ENCODE measurements at regions not wholly inside any gene's neighbourhood (a gene's known extent, or its start where the extent isn't known, plus 50 kb on each side); places are given as distances from the start of the nearest gene placed in this dataset.
"Not testable (repeated sequence)": the region's sequence is repeated elsewhere in the genome, so short reads cannot be mapped to it uniquely, and the experiment has no call there.

DNA sequence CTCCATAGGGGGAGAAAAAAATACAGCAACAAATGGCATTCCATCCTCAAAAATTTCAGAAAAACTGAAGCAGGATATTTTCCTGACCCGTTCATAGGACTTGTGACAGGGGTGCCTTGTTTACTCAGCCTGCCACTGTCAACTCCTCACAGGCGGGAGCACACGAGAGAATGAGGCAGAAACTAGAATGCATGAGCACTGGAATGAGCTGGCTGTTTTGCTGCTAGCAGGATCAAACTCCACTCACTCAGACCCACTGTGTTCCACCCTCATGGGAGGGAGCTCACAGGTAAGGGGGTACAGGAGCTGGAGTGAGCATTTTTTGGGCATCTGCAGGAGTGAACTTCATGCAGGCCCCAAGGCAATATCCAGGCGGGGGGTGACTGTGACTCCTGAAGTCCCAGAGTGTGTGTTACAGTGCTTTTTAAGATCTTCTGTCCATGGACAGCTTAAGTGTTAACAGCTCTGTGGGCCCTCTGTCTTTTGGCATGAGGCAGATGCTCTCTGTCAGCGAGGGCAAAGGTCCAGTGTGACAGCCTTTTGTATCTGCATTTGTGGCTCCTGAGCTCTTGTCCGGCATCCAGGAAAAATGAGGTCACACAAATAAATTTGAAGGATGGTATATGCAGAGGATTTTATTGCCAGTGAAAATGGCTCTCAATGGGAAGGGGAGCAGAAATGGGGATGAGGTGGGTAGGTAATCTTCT is 905.7 kb upstream of the TENM4 start:
- no peak for DNase-seq (ENCODE audit: low spot score)

DNA sequence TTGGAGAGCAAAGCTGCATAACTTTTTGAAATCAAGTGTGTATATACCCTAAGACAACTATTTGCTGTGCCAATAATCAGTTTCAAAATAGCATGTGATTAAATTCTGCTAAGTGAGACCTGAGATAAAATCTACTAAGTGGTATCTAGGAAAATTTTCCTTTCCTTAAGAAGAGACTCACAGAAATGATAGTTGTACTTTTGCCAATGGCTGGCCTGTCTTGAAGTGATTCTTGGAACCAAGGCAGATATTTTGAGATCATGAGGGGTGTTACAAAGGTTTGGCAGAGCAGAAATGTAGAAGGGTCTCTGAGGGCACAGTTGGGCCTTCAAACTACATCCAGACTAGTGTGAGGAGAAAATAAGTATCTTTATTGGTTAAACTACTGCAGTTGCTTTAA is 902.6 kb upstream of the TENM4 start:
- no peak for DNase-seq (ENCODE audit: low spot score)

DNA sequence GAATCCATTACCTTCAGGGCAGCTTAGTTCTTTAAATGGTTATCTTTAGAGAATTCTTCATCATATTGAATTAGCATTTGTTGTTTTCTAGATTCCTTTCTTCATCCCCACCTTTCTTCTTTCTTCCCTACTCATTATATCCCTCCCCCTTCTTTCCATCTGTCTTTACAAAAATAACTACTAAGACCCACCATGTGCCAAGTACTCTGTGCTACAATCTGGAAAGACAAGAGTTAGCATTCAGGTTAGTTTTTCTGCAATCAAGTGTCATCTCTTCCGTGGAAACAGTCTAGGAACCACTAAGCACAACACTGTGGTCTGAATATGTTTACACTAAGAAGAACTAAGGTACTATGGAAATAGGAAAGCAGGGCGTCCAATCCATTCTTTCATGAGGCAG is 897.4 kb upstream of the TENM4 start:
- no peak for DNase-seq (ENCODE audit: low spot score)

DNA sequence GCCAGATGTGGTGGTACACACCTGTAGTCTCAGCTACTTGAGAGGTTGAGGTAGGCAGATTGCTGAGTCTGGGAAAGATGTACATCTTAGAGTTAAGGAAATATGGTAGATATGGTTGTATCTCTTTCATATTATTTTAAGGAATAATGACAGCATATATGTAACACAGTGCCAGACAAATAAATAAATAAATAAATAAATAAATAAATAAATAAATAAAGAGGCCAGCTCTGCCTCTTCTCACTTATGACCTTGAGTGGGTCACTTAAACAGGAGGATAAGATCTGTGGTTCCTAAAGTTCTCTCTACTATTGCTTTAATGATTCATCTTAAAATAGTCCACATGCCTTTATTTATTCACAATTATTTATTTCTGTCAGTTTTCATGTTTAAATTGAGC is 890.9 kb upstream of the TENM4 start:
- DNase-seq (ENCODE audit: low spot score): no peak

DNA sequence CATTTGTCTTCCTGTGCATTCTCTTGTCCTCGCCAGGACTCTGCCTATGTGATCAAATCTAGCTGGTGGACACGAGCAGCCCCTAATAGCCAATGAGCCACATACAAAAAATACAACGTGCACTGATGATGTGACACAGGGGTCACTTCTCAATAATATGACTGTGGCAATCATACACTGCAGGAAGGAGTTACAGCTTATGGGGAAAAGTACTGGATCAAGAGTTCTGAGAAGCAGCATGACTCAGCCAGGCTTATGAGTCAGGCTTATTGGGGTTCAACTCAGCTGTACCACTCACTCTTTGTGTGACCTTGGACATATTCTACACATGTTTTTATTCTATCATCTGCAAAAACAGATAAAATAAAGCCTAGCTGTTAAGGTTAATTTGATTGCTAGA is 889.4 kb upstream of the TENM4 start:
- no peak for DNase-seq (ENCODE audit: low spot score)

DNA sequence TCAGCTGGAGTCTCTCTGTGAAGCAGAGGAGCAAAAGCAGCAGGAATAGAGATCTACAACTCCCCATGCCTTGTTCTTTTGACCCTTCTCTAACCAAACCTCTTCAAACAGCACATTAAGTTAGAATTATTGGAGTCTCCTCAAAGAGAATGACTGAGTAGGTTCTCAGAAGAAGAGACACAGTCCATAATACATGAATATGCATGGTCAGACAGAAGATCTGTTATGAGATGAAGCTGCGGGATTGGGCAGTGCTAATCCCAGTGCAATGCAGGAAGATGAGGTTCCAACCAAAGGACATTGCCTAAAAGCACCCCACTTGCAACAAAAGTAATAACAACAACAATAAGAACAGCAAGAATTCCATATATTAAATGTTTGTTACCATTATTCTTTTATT is 887.9 kb upstream of the TENM4 start:
- DNase-seq (ENCODE audit: low spot score): no peak

DNA sequence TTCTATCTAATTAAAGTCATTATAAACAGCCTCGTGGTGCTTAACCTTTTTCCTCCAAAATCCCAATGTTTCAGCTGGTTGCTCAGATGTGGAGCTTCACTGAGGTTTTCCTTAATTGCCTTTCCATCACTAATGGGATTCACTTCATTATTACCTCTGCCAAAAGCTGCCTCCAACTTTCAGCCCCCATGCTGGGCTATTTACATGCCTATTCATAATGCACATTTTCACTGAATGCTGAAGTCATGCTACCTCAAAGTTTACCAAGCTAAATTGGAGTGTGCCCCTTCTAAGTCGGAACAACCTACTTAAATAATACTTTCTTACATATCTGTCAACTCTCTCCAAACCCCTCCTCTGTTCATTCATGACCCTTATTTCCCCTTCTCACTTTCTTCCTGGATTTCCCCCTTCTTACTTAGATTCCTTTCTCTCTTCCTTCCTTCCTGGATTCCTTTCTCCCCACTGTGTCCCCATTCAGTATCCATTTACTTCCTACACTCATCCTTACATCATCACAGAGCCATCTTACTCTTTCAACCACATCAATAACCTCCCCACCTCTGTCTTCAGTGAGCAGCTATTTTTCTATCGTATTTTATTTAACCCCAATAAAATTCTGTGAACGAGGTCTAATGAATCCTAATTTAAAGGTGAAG is 887.3 kb upstream of the TENM4 start:
- DNase-seq (ENCODE audit: low spot score): no peak

DNA sequence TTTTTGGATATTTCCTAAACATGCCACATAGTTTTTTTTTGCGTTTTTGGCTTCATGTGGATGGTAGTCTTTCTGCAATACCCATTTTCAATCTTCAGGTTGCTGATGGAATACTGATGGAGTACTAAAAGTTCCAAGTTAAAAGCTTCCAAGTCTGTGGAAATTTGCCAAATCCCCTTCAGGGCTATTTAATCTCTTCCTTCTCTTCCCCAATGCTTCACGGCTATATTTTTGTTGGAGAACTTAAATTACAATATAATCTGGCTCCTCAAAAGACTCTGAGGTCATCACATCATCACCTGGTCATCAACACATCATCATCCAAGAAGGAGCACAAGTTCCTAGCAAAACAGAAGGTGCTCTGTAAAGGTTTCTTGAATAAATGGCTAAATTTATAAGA is 881.0 kb upstream of the TENM4 start:
- DNase-seq (ENCODE audit: low spot score): no peak

DNA sequence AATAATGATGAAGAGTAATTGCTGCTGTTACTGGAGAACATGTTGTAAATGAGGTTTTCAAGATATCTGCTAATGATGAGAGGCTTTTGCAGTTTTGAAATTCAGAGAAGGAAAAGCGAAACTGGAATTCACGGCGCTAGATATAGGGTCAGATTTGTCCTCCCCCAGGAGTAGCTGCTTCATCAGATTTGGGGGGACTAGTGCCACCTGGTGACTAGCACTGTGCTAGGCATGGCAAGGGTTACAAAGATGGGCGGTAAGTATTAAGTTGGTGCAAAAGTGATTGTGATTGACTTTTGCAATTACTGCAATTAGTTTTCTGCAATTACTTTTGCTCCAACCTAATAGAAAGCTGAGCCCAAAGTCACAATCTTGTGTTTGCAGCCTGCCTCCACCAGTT is 879.9 kb upstream of the TENM4 start:
- no peak for DNase-seq (ENCODE audit: low spot score)

DNA sequence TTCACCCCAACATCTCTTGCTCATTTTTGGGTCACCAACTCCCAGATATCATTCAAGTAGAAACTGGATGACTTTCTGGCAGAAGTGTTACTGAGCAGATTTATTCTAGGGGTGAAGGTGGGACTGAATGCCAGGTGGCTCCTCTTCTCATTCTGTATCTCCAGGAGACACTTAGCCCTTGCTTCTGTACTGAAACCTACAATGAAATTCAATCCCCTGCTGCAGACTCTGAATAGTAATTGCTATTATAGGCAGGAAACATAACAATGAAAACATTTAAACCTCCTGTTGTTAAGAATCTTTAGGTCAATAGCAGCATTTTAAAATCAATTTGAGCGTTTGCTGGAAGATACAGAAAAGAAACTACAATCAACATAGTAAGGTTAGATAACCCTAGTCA is 879.4 kb upstream of the TENM4 start:
- DNase-seq (ENCODE audit: low spot score): no peak

DNA sequence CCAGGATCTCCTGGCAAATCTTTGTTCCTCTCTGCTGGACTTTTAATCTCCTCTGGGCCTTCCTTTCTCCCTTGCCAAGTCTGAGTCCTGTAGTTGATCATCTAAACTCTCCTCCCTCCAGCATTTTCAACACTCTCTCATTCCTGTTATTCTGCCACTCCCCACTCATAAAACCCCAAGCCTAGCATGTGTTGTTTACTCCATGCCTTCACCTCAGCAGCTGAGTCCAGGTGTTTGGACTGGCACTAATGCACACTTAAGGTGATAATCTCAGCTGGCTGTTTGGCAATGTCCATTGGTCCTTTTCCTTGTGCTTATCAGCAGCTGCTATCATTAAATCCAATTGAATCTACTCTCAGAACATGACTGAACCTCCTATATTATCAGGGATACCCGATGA is 876.8 kb upstream of the TENM4 start:
- DNase-seq (ENCODE audit: low spot score): no peak

DNA sequence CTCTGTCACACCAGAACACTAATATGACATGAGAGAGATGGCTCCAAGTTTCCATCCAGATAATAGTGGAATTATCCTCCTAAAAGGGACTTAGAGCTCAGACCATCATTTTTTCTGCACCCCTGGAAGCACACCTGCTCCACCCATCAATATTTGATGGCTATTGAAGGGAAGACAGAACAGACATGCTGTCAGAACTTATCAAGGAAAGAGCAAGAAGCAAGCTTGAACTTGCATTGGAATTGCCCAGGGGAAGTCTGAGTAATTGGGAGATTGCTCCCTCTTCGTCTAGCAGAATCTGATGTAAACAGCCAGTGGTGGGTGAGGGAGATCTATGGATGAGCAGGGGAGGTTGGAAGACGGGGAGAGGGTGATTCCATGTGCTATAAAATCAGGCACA is 874.4 kb upstream of the TENM4 start:
- no peak for DNase-seq (ENCODE audit: low spot score)

DNA sequence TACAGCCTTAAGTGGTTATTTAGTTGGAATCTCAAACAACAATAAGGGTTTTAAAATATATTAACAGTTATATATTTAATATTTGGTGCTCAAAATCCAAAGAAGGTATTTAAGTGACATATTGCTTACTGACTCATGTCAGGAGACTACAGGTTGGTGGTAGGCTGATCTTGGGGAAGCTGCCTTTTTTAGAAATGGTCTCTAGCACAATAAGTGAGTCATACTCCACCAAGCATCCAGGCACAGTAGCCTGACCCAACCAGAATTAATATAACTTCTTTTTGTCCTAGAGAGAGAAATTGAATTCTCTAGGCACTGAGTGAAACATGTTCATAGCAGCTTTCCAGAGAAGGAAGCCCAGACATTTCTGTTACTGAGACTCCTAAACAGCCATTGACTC is 868.5 kb upstream of the TENM4 start:
- DNase-seq (ENCODE audit: low spot score): no peak

DNA sequence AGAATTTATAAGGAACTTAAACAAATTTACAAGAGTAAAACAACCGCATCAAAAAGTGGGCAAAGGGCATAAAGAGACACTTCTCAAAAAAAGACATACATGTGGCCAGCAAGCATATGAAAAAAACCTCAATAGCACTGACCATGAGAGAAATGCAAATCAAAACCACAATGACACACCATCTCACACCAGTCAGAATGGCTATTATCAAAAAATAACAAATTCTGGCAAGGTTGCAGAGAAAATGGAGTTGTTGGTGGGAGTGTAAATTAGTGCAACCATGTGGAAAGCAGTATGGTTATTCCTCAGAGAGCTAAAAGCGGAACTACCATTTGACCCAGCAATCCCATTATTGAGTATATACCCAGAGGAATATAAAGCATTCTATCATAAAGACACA is 866.8 kb upstream of the TENM4 start:
- DNase-seq (ENCODE audit: low spot score): no peak

DNA sequence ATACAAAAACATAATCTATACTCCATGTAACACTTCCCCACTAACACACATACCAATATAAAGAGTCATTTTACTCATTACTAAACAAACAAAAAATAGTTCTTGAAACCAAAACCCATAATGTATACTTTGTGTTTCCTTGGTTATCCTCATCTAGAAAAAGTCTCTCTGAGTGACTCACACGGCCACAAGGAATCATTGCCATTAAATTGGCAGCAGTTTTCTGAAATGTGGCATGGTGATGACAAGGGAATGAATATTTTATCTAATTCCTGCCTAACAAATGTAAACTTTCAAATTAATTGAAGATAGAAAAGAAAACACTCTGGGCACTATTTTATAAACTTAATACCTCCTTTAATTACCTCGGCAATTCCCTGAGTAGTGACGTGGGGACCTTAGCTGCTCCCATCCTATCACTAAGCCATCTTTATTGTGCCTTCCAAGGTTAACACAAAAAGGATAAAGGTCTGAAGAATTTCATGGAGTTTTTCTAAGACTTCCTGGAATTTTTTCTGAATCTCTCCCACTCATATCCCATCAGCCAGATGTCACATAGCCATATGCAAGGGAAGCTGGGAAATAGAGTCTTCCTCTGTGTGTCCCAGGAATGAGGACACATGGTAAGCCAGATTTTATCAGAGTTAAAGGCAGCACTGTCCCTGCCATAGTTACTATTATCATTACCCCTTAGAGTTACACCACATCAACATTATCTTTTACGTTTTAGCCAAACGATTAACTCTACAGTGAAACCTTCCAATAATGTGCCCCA is 857.2 kb upstream of the TENM4 start:
- no peak for DNase-seq (ENCODE audit: low spot score)

DNA sequence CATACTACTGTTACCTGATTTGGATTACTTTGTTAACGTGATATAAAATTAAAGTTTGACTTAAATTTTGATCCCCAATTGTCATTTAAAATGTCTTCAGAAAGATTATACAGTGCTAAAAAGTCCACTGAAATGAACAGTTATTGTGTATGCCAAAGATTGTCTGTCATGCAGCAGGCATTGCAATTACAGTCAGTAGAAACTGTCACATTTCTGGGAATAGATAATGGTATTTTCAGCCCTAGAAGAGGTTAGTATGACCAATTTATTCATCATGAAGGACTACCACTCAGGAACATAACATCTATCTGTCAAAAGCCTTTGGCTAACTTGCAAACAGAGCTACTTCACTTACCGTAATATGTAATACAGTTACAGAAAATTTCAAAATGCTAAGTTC is 852.5 kb upstream of the TENM4 start:
- no peak for DNase-seq (ENCODE audit: low spot score)

DNA sequence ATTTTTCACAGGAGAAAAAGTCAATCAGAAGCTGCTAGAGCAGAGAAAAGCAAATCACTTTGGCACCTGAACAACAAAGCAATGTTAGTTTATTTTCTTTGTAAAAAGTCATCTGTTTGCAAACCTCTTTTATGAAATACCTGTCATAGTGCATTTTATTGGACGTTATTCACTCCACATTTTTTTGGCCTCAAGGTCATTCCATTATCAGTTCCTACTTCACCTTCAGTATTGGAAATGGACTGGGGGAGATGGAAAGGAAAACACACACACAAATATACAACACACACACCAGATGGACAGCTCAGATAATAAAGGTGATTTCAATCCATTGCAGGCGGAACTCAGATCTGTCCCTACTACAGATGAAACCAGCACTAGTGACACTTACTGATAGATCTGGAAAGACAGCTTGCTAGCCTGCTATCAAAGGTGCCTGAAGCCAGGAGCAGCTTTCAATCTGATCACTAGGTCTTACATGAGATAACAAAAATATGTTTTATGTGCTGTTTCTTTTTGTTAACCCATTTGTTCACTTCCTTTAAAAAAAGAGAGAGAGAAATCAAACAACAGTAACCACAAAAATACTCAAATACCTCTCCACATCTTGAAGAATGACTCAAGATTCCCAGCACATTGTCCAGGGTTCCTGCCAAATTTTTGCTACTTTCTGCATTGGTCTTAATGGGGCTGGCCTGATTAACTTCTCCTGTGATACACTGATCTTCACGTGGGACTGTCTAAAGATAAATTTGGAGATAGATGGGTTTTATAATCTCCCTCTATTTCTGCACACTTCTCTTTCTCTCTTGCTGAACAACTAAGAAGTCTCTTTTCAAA is 844.3 kb upstream of the TENM4 start:
- DNase-seq (ENCODE audit: low spot score): no peak

DNA sequence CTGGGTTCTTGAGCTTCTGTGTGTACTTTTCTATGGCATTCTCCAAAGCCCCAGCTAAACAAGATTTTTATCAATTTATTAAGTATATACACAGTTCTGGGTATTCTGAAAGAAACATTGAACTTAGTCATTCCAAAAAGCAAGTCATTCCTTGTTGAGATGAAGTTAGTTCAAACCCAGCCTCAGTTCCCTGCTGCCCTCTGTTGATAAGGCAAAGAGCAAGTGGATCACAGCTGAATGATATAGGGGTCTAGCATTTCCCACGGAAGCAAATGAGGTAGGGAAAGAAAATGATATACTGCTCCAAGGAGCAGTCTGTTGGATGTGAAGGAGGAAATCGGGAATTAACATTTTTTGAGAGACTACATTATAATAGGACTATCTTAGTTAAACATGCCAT is 841.8 kb upstream of the TENM4 start:
- DNase-seq (ENCODE audit: low spot score): no peak

DNA sequence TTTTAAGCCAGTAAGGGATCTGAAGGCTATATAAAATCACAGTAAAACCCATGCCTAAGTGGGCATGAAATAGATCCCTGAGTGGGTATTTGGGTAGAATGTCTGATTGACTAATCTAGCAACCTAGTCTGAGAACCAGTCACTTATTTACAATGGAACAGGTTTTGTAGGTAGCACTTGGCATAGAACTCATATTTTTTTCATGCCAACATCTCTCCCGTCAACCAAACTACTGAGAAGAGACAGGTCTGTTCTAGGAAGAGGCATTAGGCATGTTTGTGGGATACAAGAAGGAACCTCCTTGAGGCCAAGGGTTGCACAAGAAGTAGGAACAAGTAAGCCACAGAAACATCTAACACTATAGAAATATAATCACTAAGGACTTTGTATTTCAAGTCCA is 840.4 kb upstream of the TENM4 start:
- DNase-seq (ENCODE audit: low spot score): no peak

DNA sequence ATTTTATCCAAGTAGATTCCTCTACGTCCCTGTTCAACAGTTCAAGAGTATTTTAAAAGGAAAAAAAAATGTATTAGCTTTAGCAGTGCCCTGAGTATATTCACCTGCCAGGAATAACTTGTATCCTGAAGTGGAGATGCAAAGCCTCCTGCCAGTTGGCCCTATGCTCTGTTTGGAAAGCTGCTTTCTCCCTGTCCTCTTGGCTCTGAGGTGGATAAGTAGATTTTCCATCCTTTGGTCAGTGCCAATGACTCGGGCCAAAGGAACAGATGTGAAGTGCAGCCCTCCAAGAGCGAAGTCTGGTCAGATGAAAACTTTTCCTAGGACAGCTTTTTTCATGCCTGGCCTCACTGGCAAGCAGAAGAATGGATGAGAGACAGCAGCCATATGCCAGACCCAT is 839.9 kb upstream of the TENM4 start:
- DNase-seq (ENCODE audit: low spot score): no peak

DNA sequence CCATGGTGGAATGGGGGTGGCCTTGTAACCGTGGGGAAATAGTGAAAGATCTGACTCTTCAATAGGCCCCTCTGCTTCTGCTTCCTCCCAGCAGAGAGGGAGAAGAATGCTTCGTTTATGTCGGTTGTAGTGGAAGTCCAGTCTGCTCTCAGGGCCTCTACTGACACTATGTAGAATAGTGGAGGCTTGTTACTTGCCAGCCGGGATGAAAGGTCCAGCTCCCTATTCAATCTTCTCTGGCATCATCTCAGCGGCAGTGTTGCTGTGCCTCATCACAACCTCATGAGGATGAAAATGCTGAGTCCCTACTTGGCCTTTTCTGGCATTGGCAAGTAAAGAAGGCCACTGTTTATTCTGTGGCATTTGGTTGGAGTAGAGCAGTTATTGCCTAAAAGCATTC is 820.9 kb upstream of the TENM4 start:
- no peak for DNase-seq (ENCODE audit: low spot score)

DNA sequence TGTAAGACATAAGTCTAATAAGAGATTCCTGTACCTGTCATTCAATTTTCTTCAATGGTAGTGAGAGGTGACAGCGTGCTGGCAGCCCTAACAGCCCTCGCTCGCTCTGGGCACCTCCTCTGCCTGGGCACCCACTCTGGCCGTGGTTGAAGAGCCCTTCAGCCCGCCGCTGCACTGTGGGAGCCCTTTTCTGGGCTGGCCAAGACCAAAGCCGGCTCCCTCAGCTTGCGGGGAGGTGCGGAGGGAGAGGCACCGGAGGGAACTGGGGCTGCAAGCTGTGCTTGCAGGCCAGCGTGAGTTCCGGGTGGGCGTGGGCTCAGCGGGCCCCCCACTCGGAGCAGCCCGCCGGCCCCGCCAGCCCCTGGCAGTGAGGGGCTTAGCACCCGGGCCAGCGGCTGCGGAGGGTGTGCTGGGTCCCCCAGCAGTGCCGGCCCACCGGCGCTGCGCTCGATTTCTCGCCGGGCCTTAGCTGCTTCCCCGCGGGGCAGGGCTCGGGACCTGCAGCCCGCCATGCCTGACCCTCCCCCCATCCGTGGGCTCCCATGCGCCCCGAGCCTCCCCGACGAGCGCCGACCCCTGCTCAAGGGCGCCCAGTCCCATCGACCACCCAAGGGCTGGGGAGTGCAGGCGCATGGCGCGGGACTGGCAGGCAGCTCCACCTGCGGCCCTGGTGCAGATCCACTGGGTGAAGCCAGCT is 816.6 kb upstream of the TENM4 start:
- DNase-seq (ENCODE audit: low spot score): not testable (repeated sequence)

All from CD4-positive, alpha-beta T cell treated with Interleukin-6 at 100 ng/mL for 8 hours (primary cell).